Ishikawa (cell line): ENCODE measurements at regions not wholly inside any gene's neighbourhood (a gene's known extent, or its start where the extent isn't known, plus 50 kb on each side); places are given as distances from the start of the nearest gene placed in this dataset.

ENCODE experiments used
- CEBPB ChIP-seq: IDR thresholded peaks from 2 replicates; pipeline ENCODE4 v1.6.1; 2012
- CREB1 ChIP-seq: IDR thresholded peaks from 2 replicates; pipeline ENCODE4 v1.6.1; 2012; ENCODE audit warnings: low read depth
- EGR1 ChIP-seq: IDR thresholded peaks from 2 replicates; pipeline ENCODE4 v1.6.1; 2012
- EP300 ChIP-seq: IDR thresholded peaks from 2 replicates; pipeline ENCODE4 v1.6.1; 2012; ENCODE audit warnings: borderline replicate concordance
- FOXM1 ChIP-seq: IDR thresholded peaks from 2 replicates; pipeline ENCODE4 v1.6.1; 2012; ENCODE audit warnings: low read depth, borderline replicate concordance
- NFIC ChIP-seq: IDR thresholded peaks from 2 replicates; pipeline ENCODE4 v1.6.1; 2012
- RAD21 ChIP-seq: IDR thresholded peaks from 2 replicates; pipeline ENCODE4 v1.6.1; 2012; ENCODE audit warnings: low read depth
- REST ChIP-seq: IDR thresholded peaks from 2 replicates; pipeline ENCODE4 v1.6.1; 2012; ENCODE audit warnings: low read depth, mild to moderate bottlenecking
- TAF1 ChIP-seq: IDR thresholded peaks from 2 replicates; pipeline ENCODE4 v1.6.1; 2012; ENCODE audit warnings: low read depth, mild to moderate bottlenecking
- TCF12 ChIP-seq: IDR thresholded peaks from 2 replicates; pipeline ENCODE4 v1.6.1; 2012; ENCODE audit warnings: low read depth
- TEAD4 ChIP-seq: IDR thresholded peaks from 2 replicates; pipeline ENCODE4 v1.6.1; 2012
- YY1 ChIP-seq: IDR thresholded peaks from 2 replicates; pipeline ENCODE4 v1.6.1; 2012; ENCODE audit warnings: low read depth
- ZBTB7A ChIP-seq: IDR thresholded peaks from 2 replicates; pipeline ENCODE4 v1.6.1; 2012; ENCODE audit warnings: low read depth
- TF ChIP-seq, protein P1 (sequence below): IDR thresholded peaks from 2 replicates; pipeline ENCODE4 v1.6.1; 2012
- TF ChIP-seq, protein P2 (sequence below): IDR thresholded peaks from 2 replicates; pipeline ENCODE4 v1.6.1; 2012

GRCh38 chr2:228649876-228650275 lies 468.4 kb upstream of the SPHKAP start:
- TF ChIP-seq CEBPB = no peak

DNA sequence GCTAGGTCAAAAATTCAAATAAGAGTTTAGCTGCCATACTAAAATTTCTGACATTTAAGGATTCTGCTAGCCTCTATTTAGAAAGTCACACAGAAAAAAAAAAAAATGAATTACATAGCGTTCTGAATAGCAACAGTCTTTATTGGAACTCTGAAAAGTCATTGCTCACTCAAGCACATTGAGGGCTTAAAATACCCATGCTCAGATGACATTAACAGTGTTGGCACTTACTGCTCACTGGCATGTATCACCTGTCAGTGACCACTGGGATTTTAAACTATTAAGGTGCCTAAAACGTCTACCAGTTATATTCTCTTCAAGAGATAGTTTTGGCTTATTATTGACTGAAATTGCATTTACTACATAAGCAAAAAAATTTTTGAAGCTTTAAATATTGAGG lies 468.0 kb upstream of the SPHKAP start:
- TF ChIP-seq TAF1 = no peak
- no peak for TF ChIP-seq YY1
- TF ChIP-seq TCF12 = no peak
- TF ChIP-seq, protein P1, sequence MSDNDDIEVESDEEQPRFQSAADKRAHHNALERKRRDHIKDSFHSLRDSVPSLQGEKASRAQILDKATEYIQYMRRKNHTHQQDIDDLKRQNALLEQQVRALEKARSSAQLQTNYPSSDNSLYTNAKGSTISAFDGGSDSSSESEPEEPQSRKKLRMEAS = no peak
- TF ChIP-seq NFIC = no peak
- no peak for TF ChIP-seq REST
- no peak for TF ChIP-seq CREB1
- TF ChIP-seq RAD21 = no peak
- no peak for TF ChIP-seq FOXM1
- no peak for TF ChIP-seq CEBPB
- no peak for TF ChIP-seq EP300
- TF ChIP-seq TEAD4 = no peak
- no peak for TF ChIP-seq ZBTB7A
- TF ChIP-seq, protein P2, sequence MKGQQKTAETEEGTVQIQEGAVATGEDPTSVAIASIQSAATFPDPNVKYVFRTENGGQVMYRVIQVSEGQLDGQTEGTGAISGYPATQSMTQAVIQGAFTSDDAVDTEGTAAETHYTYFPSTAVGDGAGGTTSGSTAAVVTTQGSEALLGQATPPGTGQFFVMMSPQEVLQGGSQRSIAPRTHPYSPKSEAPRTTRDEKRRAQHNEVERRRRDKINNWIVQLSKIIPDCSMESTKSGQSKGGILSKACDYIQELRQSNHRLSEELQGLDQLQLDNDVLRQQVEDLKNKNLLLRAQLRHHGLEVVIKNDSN = no peak
- no peak for TF ChIP-seq EGR1

DNA sequence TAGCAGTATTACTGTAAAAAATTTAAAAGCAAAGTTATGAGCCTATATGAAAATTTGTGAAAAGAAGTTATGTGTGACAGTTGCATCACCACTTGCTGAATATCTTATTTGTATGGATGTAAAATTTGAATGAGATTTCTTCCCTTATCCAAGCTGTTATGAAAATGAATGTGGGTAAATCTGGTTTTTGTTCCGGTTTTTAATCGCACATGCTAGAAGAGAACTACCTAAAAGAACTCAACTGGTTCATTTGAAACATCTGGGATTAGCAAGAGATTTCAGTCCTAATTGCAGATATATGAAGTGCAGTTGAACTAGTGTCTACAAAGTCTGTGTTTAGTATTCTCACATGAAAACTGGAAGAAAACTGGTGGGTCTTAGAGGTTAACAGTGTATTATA lies 467.1 kb upstream of the SPHKAP start:
- TF ChIP-seq TCF12 = no peak
- TF ChIP-seq, protein P1 = no peak
- TF ChIP-seq CEBPB = no peak
- no peak for TF ChIP-seq TEAD4
- TF ChIP-seq ZBTB7A = no peak
- no peak for TF ChIP-seq TAF1
- no peak for TF ChIP-seq EP300
- no peak for TF ChIP-seq EGR1
- TF ChIP-seq CREB1 = no peak
- TF ChIP-seq FOXM1 = no peak
- no peak for TF ChIP-seq YY1
- TF ChIP-seq RAD21 = no peak
- TF ChIP-seq, protein P2 = no peak
- no peak for TF ChIP-seq REST

DNA sequence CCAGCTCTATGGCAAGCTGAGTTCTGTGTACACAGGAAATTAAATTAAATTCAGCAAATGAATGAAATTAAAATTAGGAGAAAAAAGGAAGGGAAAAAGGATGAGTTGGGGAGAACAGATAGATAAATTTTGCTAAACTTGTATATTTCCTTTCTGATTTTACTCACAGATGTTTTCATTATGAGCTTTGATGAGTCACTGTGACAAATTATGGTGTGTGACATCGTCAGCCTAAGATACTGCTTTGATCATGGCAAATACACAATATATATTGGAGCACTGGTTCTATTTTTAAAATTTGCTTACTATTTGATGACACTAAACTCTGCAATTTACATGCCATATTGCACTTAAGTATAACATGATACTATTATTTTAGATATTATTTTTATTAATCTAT lies 464.6 kb upstream of the SPHKAP start:
- TF ChIP-seq FOXM1 = no peak
- TF ChIP-seq CEBPB = no peak
- TF ChIP-seq NFIC = no peak
- TF ChIP-seq REST = no peak

GRCh38 chr2:228644199-228644598 lies 462.7 kb upstream of the SPHKAP start:
- TF ChIP-seq CREB1 = no peak
- TF ChIP-seq, protein P2 = no peak
- TF ChIP-seq FOXM1 = no peak
- no peak for TF ChIP-seq NFIC
- TF ChIP-seq TCF12 = no peak
- no peak for TF ChIP-seq TEAD4
- TF ChIP-seq, protein P1 = no peak
- no peak for TF ChIP-seq RAD21
- TF ChIP-seq YY1 = no peak
- TF ChIP-seq ZBTB7A = no peak
- TF ChIP-seq REST = no peak
- no peak for TF ChIP-seq CEBPB
- no peak for TF ChIP-seq EGR1
- TF ChIP-seq EP300 = no peak
- TF ChIP-seq TAF1 = no peak
